Panc1 (cell line): ENCODE measurements at regions not wholly inside any gene's neighbourhood (a gene's known extent, or its start where the extent isn't known, plus 50 kb on each side); places are given as distances from the start of the nearest gene placed in this dataset.

ENCODE experiments used
- POLR2AphosphoS5 ChIP-seq: IDR thresholded peaks from 2 replicates; pipeline ENCODE4 v1.6.1; 2012; ENCODE audit warnings: mild to moderate bottlenecking, low read depth, low read length, moderate library complexity
- SIN3A ChIP-seq: IDR thresholded peaks from 2 replicates; pipeline ENCODE4 v1.6.1; 2012; ENCODE audit warnings: low read depth, mild to moderate bottlenecking, low read length, moderate library complexity, borderline replicate concordance; ENCODE audit not compliant: insufficient read depth
- TCF7L2 ChIP-seq: IDR thresholded peaks from 2 replicates; pipeline ENCODE4 v1.6.1; 2011; ENCODE audit warnings: mild to moderate bottlenecking, low read depth, low read length, inconsistent platforms
- TF ChIP-seq, protein P1 (sequence below): fragments of 450-650 bp; IDR thresholded peaks from 2 replicates; pipeline ENCODE4 v1.5.1; 2017; ENCODE audit warnings: mild to moderate bottlenecking
- TF ChIP-seq, protein P2 (sequence below), 2 experiments: IDR thresholded peaks; 2 replicates each; pipeline ENCODE4 v1.6.1; 2011 to 2012; ENCODE audit warnings: low read depth in 2 of 2, control low read depth in 1 of 2, low read length in 1 of 2, mild to moderate bottlenecking in 1 of 2, moderate library complexity in 1 of 2; ENCODE audit not compliant: insufficient read depth in 1 of 2

DNA sequence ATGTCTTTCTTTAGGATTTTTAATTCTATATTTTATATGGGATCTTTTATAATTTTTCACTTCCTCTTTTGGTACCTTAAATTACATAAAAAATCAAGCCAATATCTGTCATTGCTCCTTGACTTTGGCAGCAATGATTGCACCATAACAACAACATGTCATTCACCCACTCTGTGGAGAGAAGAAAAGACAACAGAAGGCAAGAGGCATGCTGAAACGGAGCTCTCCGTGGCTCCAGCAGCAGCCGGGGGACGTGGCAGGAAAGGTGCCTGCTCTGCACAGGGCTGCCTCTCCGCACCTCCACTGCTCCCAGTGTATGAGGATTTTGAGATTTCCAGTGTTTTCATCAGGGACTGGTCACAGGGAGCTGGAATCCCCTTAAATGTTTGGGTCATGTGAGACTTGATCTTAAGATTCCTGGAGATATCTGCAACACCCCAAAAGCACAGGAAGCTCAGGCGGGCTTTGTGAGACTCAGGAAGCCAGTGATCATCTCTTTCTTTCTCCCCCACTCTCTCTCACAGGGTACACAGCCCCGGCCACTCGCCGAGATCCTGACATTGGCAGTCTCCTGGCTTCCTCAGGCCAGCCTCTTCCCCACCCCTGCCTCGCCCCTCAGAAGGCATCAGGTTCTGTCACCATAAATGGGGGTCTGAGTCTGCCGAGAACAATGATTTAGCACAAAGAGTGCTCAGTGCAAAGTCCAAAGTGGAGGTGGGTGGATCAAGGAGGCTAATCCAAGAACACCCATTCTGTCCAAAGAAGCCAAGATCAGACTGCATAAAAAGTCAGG is 74.6 kb downstream of the ACTL7B start:
- TF ChIP-seq, protein P1, sequence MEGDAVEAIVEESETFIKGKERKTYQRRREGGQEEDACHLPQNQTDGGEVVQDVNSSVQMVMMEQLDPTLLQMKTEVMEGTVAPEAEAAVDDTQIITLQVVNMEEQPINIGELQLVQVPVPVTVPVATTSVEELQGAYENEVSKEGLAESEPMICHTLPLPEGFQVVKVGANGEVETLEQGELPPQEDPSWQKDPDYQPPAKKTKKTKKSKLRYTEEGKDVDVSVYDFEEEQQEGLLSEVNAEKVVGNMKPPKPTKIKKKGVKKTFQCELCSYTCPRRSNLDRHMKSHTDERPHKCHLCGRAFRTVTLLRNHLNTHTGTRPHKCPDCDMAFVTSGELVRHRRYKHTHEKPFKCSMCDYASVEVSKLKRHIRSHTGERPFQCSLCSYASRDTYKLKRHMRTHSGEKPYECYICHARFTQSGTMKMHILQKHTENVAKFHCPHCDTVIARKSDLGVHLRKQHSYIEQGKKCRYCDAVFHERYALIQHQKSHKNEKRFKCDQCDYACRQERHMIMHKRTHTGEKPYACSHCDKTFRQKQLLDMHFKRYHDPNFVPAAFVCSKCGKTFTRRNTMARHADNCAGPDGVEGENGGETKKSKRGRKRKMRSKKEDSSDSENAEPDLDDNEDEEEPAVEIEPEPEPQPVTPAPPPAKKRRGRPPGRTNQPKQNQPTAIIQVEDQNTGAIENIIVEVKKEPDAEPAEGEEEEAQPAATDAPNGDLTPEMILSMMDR, result no peak
- TF ChIP-seq POLR2AphosphoS5 (no peak), SIN3A (no peak), TCF7L2 (no peak)
- TF ChIP-seq, protein P2, sequence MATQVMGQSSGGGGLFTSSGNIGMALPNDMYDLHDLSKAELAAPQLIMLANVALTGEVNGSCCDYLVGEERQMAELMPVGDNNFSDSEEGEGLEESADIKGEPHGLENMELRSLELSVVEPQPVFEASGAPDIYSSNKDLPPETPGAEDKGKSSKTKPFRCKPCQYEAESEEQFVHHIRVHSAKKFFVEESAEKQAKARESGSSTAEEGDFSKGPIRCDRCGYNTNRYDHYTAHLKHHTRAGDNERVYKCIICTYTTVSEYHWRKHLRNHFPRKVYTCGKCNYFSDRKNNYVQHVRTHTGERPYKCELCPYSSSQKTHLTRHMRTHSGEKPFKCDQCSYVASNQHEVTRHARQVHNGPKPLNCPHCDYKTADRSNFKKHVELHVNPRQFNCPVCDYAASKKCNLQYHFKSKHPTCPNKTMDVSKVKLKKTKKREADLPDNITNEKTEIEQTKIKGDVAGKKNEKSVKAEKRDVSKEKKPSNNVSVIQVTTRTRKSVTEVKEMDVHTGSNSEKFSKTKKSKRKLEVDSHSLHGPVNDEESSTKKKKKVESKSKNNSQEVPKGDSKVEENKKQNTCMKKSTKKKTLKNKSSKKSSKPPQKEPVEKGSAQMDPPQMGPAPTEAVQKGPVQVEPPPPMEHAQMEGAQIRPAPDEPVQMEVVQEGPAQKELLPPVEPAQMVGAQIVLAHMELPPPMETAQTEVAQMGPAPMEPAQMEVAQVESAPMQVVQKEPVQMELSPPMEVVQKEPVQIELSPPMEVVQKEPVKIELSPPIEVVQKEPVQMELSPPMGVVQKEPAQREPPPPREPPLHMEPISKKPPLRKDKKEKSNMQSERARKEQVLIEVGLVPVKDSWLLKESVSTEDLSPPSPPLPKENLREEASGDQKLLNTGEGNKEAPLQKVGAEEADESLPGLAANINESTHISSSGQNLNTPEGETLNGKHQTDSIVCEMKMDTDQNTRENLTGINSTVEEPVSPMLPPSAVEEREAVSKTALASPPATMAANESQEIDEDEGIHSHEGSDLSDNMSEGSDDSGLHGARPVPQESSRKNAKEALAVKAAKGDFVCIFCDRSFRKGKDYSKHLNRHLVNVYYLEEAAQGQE (IDR thresholded peaks at IDR 0.05; ENCODE audit: insufficient read depth in 1 of 2, low read depth in 2 of 2, low read length in 1 of 2), result no peak
